KOPT-K1 (cell line): ENCODE measurements at regions not wholly inside any gene's neighbourhood (a gene's known extent, or its start where the extent isn't known, plus 50 kb on each side); places are given as distances from the start of the nearest gene placed in this dataset.
"Not testable (repeated sequence)": the region's sequence is repeated elsewhere in the genome, so short reads cannot be mapped to it uniquely, and the experiment has no call there.

Experiments used
- H3K27ac ChIP-seq: fragments of 200-600 bp; sonication (generic); 2 replicates; pipeline ENCODE4 v1.5.1; 2016; ENCODE audit warnings: antibody characterized with exemption, mild to moderate bottlenecking, low read depth, low read length; ENCODE audit not compliant: poor library complexity, severe bottlenecking
- H3K36me3 ChIP-seq: fragments of 200-600 bp; sonication (generic); 2 replicates; pipeline ENCODE4 v1.5.1; 2017; ENCODE audit warnings: antibody characterized with exemption, mild to moderate bottlenecking, low read length, moderate library complexity; ENCODE audit not compliant: insufficient read depth
- H3K9me3 ChIP-seq: fragments of 200-600 bp; sonication (generic); 2 replicates; pipeline ENCODE4 v1.5.1; 2017; ENCODE audit warnings: antibody characterized with exemption, low read length, mild to moderate bottlenecking; ENCODE audit not compliant: insufficient read depth, poor library complexity, severe bottlenecking

GRCh38 chr21:28485301-28486022, 507.2 kb downstream of the LTN1 start:
- H3K36me3 ChIP-seq = no peaks in the 10 kb centered on the region
- no peaks in the 10 kb centered on the region for H3K9me3 ChIP-seq
- H3K27ac ChIP-seq = no peak overlapping the region

- Histone ChIP-seq H3K36me3 (no peaks in the 10 kb centered on the region), H3K27ac (no peak overlapping the region), H3K9me3 (no peaks in the 10 kb centered on the region)
Measured at GRCh38 chr21:28483301-28484035, 509.2 kb downstream of the LTN1 start.

- Histone ChIP-seq H3K36me3 (no peaks in the 10 kb centered on the region), H3K9me3 (no peaks in the 10 kb centered on the region), H3K27ac (no peak overlapping the region)
Measured at GRCh38 chr21:28482657-28483056, 510.0 kb downstream of the LTN1 start.

DNA sequence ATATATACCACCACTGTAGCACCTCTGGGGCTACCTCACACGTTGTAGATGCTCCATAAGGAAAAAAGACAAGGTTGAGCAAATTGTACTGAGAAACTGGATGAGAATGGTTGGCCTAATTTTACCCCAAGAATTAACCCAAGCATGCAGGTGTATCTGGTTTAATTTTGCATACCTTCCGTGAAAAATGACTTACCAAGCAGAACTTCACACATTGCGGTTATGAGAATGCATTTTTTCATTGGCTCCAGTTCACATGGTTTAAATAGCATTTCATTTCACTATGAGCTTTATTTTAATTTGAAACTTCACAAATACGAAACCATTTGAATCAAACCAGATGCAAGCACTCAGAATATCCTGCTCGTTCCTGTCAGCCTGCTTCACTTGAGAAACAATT, 512.2 kb downstream of the LTN1 start:
- Histone ChIP-seq H3K36me3 (no peaks in the 10 kb centered on the region), H3K27ac (no peak overlapping the region), H3K9me3 (no peaks in the 10 kb centered on the region)

DNA sequence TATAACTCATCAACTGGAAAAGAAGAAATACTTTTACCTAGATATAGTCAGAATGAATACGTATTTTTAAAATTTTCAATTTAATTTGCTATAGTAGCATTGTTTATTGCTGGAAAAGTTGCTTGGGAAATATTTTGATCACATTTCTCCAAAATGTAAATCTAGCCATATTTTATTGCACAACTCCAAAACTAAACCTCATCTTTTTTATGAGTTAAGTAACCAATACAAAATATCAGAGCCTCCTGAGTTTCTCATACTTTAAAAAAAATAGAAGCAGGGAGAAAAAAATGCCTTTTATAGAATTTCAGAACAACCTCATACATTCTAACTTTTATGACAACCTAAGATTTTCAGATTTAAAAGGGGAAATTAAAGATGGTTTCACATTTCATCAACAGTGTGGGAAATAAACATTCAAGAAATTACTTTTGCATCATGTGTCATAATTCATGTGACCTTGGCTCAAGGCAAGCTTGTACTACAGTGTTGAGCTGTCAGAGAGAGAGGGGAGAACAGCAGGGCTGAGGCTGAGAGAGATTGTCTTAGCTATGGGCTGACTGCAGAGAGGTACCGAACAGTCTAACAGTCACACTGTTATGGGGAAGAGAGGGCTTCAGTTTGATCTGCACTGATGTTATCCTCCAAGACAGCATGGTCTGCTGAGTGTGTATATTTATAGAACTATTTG, 519.0 kb downstream of the LTN1 start:
- H3K27ac ChIP-seq = no peak overlapping the region
- H3K36me3 ChIP-seq = no peaks in the 10 kb centered on the region
- no peaks in the 10 kb centered on the region for H3K9me3 ChIP-seq

DNA sequence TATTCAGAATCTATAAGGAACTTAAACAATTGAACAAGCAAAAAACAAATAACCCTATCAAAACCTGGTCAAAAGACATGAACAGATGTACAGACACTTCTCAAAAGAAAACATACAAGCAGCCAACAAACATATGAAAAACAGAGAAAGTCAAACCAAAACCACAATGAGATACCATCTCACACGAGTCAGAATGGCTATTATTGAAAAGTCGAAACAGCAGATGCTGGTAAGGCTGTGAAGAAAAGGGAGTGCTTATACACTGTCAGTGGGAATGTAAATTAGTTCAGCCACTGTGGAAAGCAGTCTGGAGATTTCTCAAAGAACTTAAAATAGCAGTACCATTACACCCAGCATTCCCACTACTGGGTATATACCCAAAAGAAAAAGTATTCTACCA, 520.1 kb downstream of the LTN1 start:
- not testable (repeated sequence) for H3K9me3 ChIP-seq, H3K36me3 ChIP-seq, H3K27ac ChIP-seq

DNA sequence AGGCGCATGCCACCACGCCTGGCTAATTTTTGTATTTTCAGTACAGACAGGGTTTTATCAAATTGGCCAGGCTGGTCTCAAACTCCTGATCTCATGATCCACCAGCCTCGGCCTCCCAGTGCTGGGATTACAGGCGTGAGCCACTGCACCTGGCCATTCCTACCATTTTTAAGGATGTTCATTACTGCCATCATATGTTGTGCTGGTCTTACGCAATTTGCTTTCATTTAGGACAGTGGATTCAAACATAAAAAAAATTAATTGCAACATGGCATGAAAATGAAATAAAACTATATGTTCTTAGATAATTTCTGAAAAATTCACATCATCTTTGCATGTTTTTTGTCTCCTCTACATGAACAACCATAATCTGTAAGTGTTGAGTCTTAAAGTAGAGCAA, 527.7 kb downstream of the LTN1 start:
- Histone ChIP-seq H3K36me3 (no peaks in the 10 kb centered on the region), H3K27ac (no peak overlapping the region), H3K9me3 (no peaks in the 10 kb centered on the region)

- Histone ChIP-seq H3K36me3 (no peaks in the 10 kb centered on the region), H3K9me3 (no peaks in the 10 kb centered on the region), H3K27ac (no peak overlapping the region)
Measured at GRCh38 chr21:28464095-28464494, 528.6 kb downstream of the LTN1 start.

DNA sequence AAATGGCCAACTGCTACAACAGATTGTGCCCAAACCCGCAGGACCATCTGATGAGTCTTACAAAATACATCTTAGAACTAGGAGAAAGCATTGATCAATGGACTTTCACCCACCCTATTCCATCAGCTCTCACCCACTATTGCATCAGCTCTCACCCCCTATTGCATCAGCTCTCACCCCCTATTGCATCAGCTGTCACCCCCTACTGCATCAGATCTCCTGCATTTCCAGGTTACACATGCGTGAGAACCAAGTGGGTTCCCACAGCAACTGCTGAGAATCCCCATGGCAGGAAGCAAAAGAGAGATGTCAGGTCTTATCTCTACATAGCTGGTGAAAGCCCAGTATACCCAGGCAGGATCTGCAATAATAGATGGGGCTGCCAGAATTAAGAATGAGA, 533.5 kb downstream of the LTN1 start:
- no peak overlapping the region for H3K27ac ChIP-seq
- H3K9me3 ChIP-seq = no peaks in the 10 kb centered on the region
- H3K36me3 ChIP-seq = no peaks in the 10 kb centered on the region

- Histone ChIP-seq H3K36me3 (no peaks in the 10 kb centered on the region), H3K27ac (no peak overlapping the region), H3K9me3 (no peaks in the 10 kb centered on the region)
Measured at GRCh38 chr21:28458446-28458845, 534.2 kb downstream of the LTN1 start.

DNA sequence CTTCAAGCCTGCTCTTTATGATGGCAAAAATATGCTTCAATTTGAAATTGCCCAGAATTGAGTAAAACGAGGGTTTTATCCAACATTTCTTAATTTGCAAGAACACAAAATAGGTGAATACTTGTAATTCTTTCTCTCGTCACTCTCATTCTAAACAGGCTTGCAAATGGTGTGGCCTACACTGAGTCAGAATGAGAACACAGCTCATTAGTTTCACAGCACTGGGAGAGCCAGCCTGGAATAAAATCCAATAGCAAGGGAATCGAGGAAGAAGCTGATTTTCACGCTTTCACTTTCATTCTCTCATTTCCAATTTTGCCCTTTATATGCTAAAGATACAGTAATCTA, 537.5 kb downstream of the LTN1 start:
- Histone ChIP-seq H3K27ac (no peak overlapping the region), H3K36me3 (no peaks in the 10 kb centered on the region), H3K9me3 (no peaks in the 10 kb centered on the region)

- Histone ChIP-seq H3K27ac (no peak overlapping the region), H3K36me3 (no peaks in the 10 kb centered on the region), H3K9me3 (no peaks in the 10 kb centered on the region)
Measured at GRCh38 chr21:28454564-28455252, 538.0 kb downstream of the LTN1 start.

- H3K27ac ChIP-seq = no peak overlapping the region
- no peaks in the 10 kb centered on the region for H3K36me3 ChIP-seq
- H3K9me3 ChIP-seq = no peaks in the 10 kb centered on the region
Measured at GRCh38 chr21:28447462-28447861, 545.2 kb downstream of the LTN1 start.

GRCh38 chr21:28445141-28445830, 547.4 kb downstream of the LTN1 start:
- Histone ChIP-seq H3K27ac (no peak overlapping the region), H3K36me3 (no peaks in the 10 kb centered on the region), H3K9me3 (no peaks in the 10 kb centered on the region)

DNA sequence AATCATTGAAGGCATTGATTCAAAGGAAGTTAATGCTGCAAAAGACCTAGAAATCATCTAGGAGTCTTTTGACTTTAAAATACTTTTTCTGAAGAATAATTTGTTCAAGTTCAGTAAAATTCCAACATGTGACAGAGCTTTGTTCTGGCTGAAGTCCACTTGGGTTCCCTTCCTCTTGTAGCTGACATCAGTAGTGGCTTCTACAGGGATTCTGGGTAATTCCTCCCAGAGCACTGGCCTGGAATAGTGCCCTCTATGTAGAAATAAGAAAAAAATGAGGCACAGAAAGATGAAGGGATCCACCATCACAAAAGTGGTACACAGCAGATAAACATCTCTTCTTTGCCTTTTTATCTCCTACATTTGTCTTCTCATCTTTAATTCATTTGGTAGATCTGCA, 548.1 kb downstream of the LTN1 start:
- H3K36me3 ChIP-seq = no peaks in the 10 kb centered on the region
- no peak overlapping the region for H3K27ac ChIP-seq
- H3K9me3 ChIP-seq = no peaks in the 10 kb centered on the region
